ENCODE measurements at regions not wholly inside any gene's neighbourhood (a gene's known extent, or its start where the extent isn't known, plus 50 kb on each side); places are given as distances from the start of the nearest gene placed in this dataset.

DNA sequence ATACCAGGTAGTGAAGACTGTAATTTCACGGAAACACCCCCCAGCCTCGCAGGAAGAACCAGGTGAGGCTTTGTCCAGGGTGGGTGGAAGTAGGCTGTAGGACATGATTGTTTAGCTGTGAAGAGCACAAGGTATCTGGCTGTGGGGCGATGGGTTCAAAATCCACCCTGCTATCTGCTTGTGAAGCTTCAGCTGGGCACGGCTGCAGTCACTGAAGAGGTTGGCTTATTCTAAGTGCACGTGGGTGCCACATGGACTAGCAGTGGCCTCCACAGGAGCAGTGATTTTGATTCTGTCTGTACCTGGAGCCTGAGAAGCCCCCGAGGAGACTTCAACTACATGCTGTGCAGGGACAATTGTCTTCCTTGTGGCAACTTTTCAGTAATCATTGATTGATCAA, 254.1 kb downstream of the FGF9 start:
- no TSS peak for BruUV-seq (replicated peaks)

DNA sequence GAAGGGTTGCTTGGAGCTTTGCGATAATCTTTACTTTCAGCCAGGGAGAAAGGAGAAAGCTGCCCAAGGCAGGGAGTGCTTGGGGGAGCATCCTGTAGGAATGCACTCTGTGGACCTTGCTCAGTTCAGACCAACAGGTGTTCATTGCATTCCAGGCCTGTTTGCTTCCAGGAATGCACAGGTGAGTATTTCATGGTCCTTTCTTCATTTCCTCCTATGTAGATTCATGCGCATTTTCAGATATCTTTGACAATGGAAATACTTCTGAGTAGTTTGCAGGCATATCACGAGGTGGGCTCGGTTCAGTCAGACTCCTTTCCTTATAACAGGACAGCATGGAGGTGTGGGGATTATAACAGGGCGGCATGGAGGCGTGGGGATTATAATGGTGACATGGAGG, 254.8 kb downstream of the FGF9 start:
- no peak overlapping the region for H3K4me3 ChIP-seq (ENCODE audit: low read length)
- H3K36me3 ChIP-seq (ENCODE audit: low read depth, low read length), result no peaks in the 10 kb centered on the region
- H3K9ac ChIP-seq (ENCODE audit: low read length), result no peak overlapping the region
- intact Hi-C loops (cut with micrococcal nuclease), result no loop called here
- BruUV-seq (replicated peaks), result no TSS peak
- POLR2A ChIA-PET (ENCODE audit: unreplicated experiment), result no interaction called here
- no peaks in the 10 kb centered on the region for H4K20me1 ChIP-seq (ENCODE audit: low read length)
- H3K9me3 ChIP-seq (ENCODE audit: low read length), result no peaks in the 10 kb centered on the region
- H3K9me2 ChIP-seq (replicated peaks; ENCODE audit: low read length), result no peaks in the 10 kb centered on the region
- ATAC-seq (no peak), DNase-seq (no peak)
- no peak overlapping the region for H3K4me2 ChIP-seq (ENCODE audit: low read length)
- no peaks in the 10 kb centered on the region for H3K79me2 ChIP-seq (ENCODE audit: low read length)
- no peaks in the 10 kb centered on the region for H3K4me1 ChIP-seq (ENCODE audit: insufficient read depth, low read length)
- no peak for TF ChIP-seq EZH2phosphoT487 (IDR thresholded peaks at IDR 0.05; ENCODE audit: borderline replicate concordance, low read length)
- TF ChIP-seq EZH2 (IDR thresholded peaks at IDR 0.05; ENCODE audit: low read length, unreplicated experiment), result no peak
- TF ChIP-seq, protein P1, sequence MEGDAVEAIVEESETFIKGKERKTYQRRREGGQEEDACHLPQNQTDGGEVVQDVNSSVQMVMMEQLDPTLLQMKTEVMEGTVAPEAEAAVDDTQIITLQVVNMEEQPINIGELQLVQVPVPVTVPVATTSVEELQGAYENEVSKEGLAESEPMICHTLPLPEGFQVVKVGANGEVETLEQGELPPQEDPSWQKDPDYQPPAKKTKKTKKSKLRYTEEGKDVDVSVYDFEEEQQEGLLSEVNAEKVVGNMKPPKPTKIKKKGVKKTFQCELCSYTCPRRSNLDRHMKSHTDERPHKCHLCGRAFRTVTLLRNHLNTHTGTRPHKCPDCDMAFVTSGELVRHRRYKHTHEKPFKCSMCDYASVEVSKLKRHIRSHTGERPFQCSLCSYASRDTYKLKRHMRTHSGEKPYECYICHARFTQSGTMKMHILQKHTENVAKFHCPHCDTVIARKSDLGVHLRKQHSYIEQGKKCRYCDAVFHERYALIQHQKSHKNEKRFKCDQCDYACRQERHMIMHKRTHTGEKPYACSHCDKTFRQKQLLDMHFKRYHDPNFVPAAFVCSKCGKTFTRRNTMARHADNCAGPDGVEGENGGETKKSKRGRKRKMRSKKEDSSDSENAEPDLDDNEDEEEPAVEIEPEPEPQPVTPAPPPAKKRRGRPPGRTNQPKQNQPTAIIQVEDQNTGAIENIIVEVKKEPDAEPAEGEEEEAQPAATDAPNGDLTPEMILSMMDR (conservative IDR thresholded peaks at IDR 0.05; ENCODE audit: low read depth, low read length), result no peak
- no peaks in the 10 kb centered on the region for H3K27me3 ChIP-seq (ENCODE audit: low read length)
- CTCF ChIA-PET, result no interaction called here
- no peaks in the 10 kb centered on the region for H3F3A ChIP-seq (ENCODE audit: low read length, unreplicated experiment)
- H2AFZ ChIP-seq (ENCODE audit: low read length), result no peak overlapping the region
- H3K27ac ChIP-seq (ENCODE audit: low read length), result no peak overlapping the region

More for the DNA sequence above, 254.1 kb downstream of the FGF9 start:
- Histone ChIP-seq H3K9me2 (replicated peaks; ENCODE audit: low read length) (no peaks in the 10 kb centered on the region), H3K9me3 (ENCODE audit: low read length) (no peaks in the 10 kb centered on the region), H3K4me2 (ENCODE audit: low read length) (no peak overlapping the region), H3K9ac (ENCODE audit: low read length) (no peak overlapping the region), H2AFZ (ENCODE audit: low read length) (no peak overlapping the region), H3K4me1 (ENCODE audit: insufficient read depth, low read length) (no peaks in the 10 kb centered on the region), H3K27ac (ENCODE audit: low read length) (no peak overlapping the region), H3K36me3 (ENCODE audit: low read depth, low read length) (no peaks in the 10 kb centered on the region), H3K27me3 (ENCODE audit: low read length) (no peaks in the 10 kb centered on the region), H4K20me1 (ENCODE audit: low read length) (no peaks in the 10 kb centered on the region), H3F3A (ENCODE audit: low read length, unreplicated experiment) (no peaks in the 10 kb centered on the region), H3K79me2 (ENCODE audit: low read length) (no peaks in the 10 kb centered on the region), H3K4me3 (ENCODE audit: low read length) (no peak overlapping the region)
- no peak for DNase-seq
- ATAC-seq, result no peak
- CTCF ChIA-PET, result no interaction called here
- intact Hi-C loops (cut with micrococcal nuclease), result no loop called here
- POLR2A ChIA-PET (ENCODE audit: unreplicated experiment), result no interaction called here
- TF ChIP-seq EZH2 (IDR thresholded peaks at IDR 0.05; ENCODE audit: low read length, unreplicated experiment), result no peak
- no peak for TF ChIP-seq EZH2phosphoT487 (IDR thresholded peaks at IDR 0.05; ENCODE audit: borderline replicate concordance, low read length)
- TF ChIP-seq, protein P1 (conservative IDR thresholded peaks at IDR 0.05; ENCODE audit: low read depth, low read length), result no peak

DNA sequence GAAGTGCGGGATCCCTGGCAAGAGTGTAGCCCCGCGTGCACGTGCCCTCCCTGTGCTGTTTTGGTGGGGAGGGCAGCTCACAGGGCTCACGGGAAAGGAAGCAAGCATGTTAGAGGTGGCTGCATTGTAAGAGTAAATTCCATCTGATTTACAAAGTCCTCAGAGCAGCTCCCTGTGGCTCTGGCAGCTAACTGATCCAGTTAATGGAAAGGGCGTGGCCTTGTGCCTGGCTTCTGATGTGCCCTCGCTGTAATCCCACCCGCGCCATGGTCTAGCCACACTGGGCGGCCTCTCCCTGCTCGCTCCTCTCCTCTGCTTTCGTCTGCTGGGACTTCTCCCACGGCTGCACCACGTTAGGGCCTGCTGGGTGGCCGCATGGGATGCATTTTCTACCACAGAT, 258.5 kb downstream of the FGF9 start:
- Histone ChIP-seq H3F3A (ENCODE audit: low read length, unreplicated experiment) (no peaks in the 10 kb centered on the region), H3K79me2 (ENCODE audit: low read length) (no peaks in the 10 kb centered on the region), H4K20me1 (ENCODE audit: low read length) (no peaks in the 10 kb centered on the region), H3K27me3 (ENCODE audit: low read length) (no peaks in the 10 kb centered on the region), H2AFZ (ENCODE audit: low read length) (no peak overlapping the region), H3K4me1 (ENCODE audit: insufficient read depth, low read length) (no peaks in the 10 kb centered on the region), H3K4me2 (ENCODE audit: low read length) (no peak overlapping the region), H3K27ac (ENCODE audit: low read length) (no peak overlapping the region), H3K36me3 (ENCODE audit: low read depth, low read length) (no peaks in the 10 kb centered on the region), H3K9me3 (ENCODE audit: low read length) (no peaks in the 10 kb centered on the region), H3K4me3 (ENCODE audit: low read length) (no peak overlapping the region), H3K9ac (ENCODE audit: low read length) (no peak overlapping the region), H3K9me2 (replicated peaks; ENCODE audit: low read length) (no peaks in the 10 kb centered on the region)
- ChIA-PET POLR2A (ENCODE audit: unreplicated experiment) (no interaction called here), CTCF (no interaction called here)
- TF ChIP-seq, protein P1 (conservative IDR thresholded peaks at IDR 0.05; ENCODE audit: low read depth, low read length), result no peak
- TF ChIP-seq EZH2 (IDR thresholded peaks at IDR 0.05; ENCODE audit: low read length, unreplicated experiment) (no peak), EZH2phosphoT487 (IDR thresholded peaks at IDR 0.05; ENCODE audit: borderline replicate concordance, low read length) (no peak)
- intact Hi-C loops (cut with micrococcal nuclease), result no loop called here
- DNase-seq, result no peak
- no peak for ATAC-seq
- no TSS peak for BruUV-seq (replicated peaks)
